ENCODE measurements at regions not wholly inside any gene's neighbourhood (a gene's known extent, or its start where the extent isn't known, plus 50 kb on each side); places are given as distances from the start of the nearest gene placed in this dataset.

- TF ChIP-seq POLR2AphosphoS5 (IDR thresholded peaks at IDR 0.05; ENCODE audit: low read depth) (no peak), CTCF (IDR thresholded peaks at IDR 0.05; ENCODE audit: insufficient read depth, low read length) (no peak), GABPA (IDR thresholded peaks at IDR 0.05; ENCODE audit: low read depth) (no peak), SPI1 (IDR thresholded peaks at IDR 0.05; ENCODE audit: borderline replicate concordance, low read depth) (no peak), REST (IDR thresholded peaks at IDR 0.05; ENCODE audit: insufficient replicate concordance, low read depth) (no peak)
- H3K4me3 ChIP-seq (replicated peaks; ENCODE audit: insufficient read depth, low read length) = no peak overlapping the region
- DNase-seq (ENCODE audit: low read depth in 1 of 2, low spot score in 1 of 2) = no peak
- H3K27ac ChIP-seq (replicated peaks) = no peak overlapping the region
- H3K27me3 ChIP-seq (ENCODE audit: insufficient read depth, poor library complexity, severe bottlenecking) = no peaks in the 10 kb centered on the region
Observed at GRCh38 chr4:29220761-29221160, 1499.4 kb upstream of the PCDH7 start.

- no peak for DNase-seq (ENCODE audit: low read depth in 1 of 2, low spot score in 1 of 2)
- TF ChIP-seq SPI1 (IDR thresholded peaks at IDR 0.05; ENCODE audit: borderline replicate concordance, low read depth) (no peak), POLR2AphosphoS5 (IDR thresholded peaks at IDR 0.05; ENCODE audit: low read depth) (no peak), GABPA (IDR thresholded peaks at IDR 0.05; ENCODE audit: low read depth) (no peak), CTCF (IDR thresholded peaks at IDR 0.05; ENCODE audit: insufficient read depth, low read length) (no peak)
- H3K27ac ChIP-seq (replicated peaks) = no peak overlapping the region
- no peak overlapping the region for H3K4me3 ChIP-seq (replicated peaks; ENCODE audit: insufficient read depth, low read length)
- H3K27me3 ChIP-seq (ENCODE audit: insufficient read depth, poor library complexity, severe bottlenecking) = no peaks in the 10 kb centered on the region
Observed at GRCh38 chr4:29224911-29225310, 1495.3 kb upstream of the PCDH7 start.

GRCh38 chr4:29240641-29241040, 1479.5 kb upstream of the PCDH7 start:
- no peak for DNase-seq (ENCODE audit: low read depth in 1 of 2, low spot score in 1 of 2)
- H3K27ac ChIP-seq (replicated peaks) = no peak overlapping the region
- TF ChIP-seq SPI1 (IDR thresholded peaks at IDR 0.05; ENCODE audit: borderline replicate concordance, low read depth) (no peak), GABPA (IDR thresholded peaks at IDR 0.05; ENCODE audit: low read depth) (no peak), POLR2AphosphoS5 (IDR thresholded peaks at IDR 0.05; ENCODE audit: low read depth) (no peak), REST (IDR thresholded peaks at IDR 0.05; ENCODE audit: insufficient replicate concordance, low read depth) (no peak), CTCF (IDR thresholded peaks at IDR 0.05; ENCODE audit: insufficient read depth, low read length) (no peak)
- H3K4me3 ChIP-seq (replicated peaks; ENCODE audit: insufficient read depth, low read length) = no peak overlapping the region
- H3K27me3 ChIP-seq (ENCODE audit: insufficient read depth, poor library complexity, severe bottlenecking) = no peaks in the 10 kb centered on the region

GRCh38 chr4:29243054-29243453, 1477.1 kb upstream of the PCDH7 start:
- no peaks in the 10 kb centered on the region for H3K27me3 ChIP-seq (ENCODE audit: insufficient read depth, poor library complexity, severe bottlenecking)
- DNase-seq (ENCODE audit: low read depth in 1 of 2, low spot score in 1 of 2) = no peak
- H3K4me3 ChIP-seq (replicated peaks; ENCODE audit: insufficient read depth, low read length) = no peak overlapping the region
- TF ChIP-seq GABPA (IDR thresholded peaks at IDR 0.05; ENCODE audit: low read depth) (no peak), REST (IDR thresholded peaks at IDR 0.05; ENCODE audit: insufficient replicate concordance, low read depth) (no peak), POLR2AphosphoS5 (IDR thresholded peaks at IDR 0.05; ENCODE audit: low read depth) (no peak), SPI1 (IDR thresholded peaks at IDR 0.05; ENCODE audit: borderline replicate concordance, low read depth) (no peak), CTCF (IDR thresholded peaks at IDR 0.05; ENCODE audit: insufficient read depth, low read length) (no peak)
- no peak overlapping the region for H3K27ac ChIP-seq (replicated peaks)

Data from HL-60 (cell line).